ENCODE measurements at regions not wholly inside any gene's neighbourhood (a gene's known extent, or its start where the extent isn't known, plus 50 kb on each side); places are given as distances from the start of the nearest gene placed in this dataset.
"Not testable (repeated sequence)": the region's sequence is repeated elsewhere in the genome, so short reads cannot be mapped to it uniquely, and the experiment has no call there.

DNA sequence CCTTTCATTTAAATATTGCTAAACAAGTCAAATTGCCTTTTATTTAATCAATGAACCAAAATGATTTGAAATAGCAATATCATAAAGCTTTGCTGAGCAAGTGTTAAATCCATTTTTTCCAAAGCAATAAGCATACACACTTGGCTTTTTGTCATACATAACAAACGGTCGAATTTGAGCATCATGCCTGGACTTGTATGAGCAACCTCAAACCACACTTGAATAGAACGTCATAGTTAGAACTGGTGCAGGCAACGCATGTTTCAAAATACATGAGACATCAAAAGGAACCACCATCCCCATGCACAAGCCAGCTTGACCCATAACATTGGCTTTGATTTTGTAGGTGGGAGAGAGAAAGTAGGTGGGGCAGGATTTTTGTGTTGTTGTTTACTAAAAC lies 812.3 kb upstream of the FRG1 start:
- no peak for DNase-seq

DNA sequence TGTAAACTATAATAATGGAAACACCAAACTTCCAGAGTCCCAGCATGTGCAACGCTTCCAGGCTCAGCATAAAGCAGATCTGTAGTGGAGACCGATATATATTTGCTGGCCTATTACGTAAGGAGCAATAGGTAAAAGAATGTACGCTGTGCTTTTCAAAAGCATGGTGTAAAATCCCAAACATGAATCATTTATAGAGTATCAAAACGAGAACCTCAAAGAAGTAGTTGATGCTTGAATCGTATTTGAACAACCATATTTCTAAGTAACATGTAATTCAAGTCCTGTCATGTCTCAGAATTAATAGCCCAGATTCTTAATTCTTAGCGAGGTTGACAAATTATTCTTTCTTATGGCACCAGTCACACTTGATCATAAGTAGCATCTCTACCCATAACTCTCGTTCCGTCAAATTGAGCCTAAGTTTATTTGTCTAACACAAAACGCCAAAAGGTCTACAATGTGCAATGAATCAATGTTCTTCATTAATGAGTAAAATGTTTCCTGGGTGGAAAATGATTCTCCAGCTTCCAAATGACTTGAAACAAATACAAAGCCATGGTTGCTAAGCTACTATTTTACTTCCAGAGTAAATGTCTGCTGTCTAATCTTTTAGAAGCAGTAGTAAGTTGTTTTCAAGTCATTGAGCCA lies 811.5 kb upstream of the FRG1 start:
- no peak for DNase-seq

GRCh38 chr4:189131118-189131517 lies 809.6 kb upstream of the FRG1 start:
- DNase-seq: no peak

- DNase-seq: no peak
Observed at GRCh38 chr4:189136462-189136861, 804.2 kb upstream of the FRG1 start.

GRCh38 chr4:189143263-189143952 lies 797.3 kb upstream of the FRG1 start:
- DNase-seq: no peak

DNA sequence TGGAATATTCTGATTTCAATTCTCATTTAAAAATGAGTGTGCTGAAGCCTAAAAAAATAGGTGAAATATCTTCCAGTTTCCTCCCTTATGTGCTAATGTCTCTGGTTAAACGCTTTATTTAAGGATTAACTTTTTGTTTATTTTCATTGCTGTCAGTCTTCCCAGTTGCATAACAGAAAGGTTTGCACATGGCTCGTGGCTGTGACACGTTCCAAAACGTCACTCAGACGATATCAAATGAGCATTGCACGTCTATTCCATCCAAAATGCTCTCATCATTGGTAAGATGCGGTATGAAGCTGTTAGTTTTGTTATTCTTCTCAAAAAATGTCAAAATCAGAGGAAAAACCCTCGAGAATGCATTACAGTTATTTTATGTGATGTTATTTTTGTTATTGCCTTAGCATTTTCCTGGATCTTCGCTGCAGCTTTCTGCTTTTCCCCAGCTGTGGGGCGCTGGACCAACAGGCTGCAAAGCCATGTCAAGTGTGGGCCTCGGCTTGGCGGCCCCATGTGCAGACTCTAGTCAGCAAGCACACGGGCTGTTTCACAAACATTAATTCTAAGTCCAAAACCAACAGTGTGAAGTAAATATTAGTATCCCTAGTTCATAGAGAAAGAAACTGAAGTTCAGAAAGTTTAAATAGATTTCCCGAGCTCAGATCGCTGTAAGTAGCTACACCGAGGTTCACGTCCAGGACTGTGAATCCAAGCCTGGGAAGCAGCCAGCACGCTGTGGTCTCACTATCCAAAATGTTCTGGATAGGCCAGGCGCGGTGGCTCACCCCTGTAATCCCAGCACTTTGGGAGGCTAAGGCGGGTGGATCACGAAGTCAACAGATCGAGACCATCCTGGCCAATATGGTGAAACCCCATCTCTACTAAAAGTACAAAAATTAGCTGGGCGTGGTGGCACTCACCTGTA lies 793.4 kb upstream of the FRG1 start:
- no peak for DNase-seq

DNA sequence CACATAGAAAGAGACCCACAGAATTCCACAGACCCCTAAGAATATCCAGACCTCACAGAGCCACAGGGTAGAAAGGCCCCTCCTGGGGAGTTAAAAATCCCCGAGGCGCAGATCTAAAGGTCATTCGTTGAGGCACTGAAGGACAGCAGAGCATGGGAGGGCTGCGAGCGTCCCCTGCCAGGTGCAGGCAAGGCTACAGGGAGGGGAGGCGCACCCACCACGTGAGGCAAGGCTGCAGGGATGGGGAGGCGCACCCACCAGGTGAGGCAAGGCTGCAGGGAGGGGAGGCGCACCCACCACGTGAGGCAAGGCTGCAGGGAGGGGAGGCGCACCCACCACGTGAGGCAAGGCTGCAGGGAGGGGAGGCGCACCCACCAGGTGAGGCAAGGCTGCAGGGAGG lies 785.6 kb upstream of the FRG1 start:
- DNase-seq: not testable (repeated sequence)

DNA sequence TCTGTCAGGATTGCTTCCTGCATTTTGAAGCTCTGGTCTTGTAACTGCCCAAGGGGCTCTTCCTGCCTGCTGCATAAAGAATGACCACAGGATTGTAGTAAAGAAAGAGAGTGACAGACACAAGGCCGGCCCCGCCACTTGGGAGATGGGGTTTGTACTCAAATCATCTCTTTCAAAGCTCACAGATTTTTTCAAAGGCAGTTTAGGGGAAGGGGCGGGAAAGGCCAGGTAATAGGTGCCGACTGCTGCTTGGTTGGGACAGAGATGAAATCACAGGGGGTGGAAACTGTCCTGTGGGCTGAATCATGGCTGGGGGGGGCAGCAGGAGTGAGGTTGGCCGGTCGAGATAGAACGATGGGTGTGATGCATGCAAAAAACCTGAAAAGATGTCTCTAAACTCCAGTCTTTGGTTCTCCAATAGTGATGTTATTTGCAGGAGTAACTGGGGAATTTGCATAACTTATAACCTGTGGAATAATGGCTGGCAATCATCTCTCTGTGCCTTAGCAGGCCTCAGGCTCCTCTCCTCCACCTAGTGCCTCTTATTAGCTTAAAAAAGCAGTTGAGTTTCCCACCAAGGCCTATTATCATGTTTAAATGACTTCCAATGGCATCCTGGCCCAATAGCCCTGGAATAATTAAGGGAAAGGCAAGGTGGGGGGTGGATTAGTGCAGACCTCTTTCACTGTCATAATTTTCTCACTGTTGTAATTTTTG lies 778.4 kb upstream of the FRG1 start:
- DNase-seq: no peak

DNA sequence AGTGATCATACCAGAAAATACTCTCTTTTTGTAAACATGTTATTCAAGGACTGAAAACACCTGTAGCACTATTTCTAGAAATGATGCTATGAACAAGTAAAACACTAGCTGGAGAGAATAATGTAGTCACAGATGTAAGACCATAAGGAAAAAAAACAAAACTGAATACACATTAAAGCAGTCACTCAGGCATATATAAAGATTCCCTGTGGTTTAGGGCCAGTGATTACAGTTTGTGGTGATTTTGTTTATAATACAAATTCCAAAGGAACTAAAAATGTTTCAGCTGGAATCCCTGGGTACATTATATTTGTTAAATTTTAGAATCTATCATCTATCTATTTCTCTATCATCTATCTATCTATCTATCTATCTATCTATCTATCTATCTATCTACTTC lies 777.8 kb upstream of the FRG1 start:
- no peak for DNase-seq

DNA sequence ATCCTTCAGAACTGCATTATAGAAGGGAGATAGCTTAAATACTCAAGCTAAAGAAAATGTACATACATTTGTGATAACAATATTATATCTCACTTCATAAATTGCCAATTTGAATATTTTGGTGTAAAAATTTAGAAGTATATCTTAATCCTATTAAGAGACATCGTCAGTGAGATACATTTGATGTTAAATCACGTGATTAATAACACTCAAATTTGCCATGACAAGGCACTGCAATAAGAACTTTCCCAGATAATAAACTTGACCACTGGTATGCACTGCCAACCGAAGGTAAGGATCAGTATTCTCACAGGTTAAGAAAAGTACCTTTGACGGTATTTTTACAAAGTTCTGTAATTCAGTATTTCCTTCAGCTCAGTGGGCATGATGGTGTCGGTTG lies 764.7 kb upstream of the FRG1 start:
- no peak for DNase-seq

- no peak for DNase-seq
Observed at GRCh38 chr4:189177130-189177529, 763.5 kb upstream of the FRG1 start.

GRCh38 chr4:189178125-189178746 lies 762.4 kb upstream of the FRG1 start:
- DNase-seq: no peak

GRCh38 chr4:189185810-189186432 lies 754.8 kb upstream of the FRG1 start:
- DNase-seq: no peak

- no peak for DNase-seq
Observed at GRCh38 chr4:189187531-189188052, 753.1 kb upstream of the FRG1 start.

DNA sequence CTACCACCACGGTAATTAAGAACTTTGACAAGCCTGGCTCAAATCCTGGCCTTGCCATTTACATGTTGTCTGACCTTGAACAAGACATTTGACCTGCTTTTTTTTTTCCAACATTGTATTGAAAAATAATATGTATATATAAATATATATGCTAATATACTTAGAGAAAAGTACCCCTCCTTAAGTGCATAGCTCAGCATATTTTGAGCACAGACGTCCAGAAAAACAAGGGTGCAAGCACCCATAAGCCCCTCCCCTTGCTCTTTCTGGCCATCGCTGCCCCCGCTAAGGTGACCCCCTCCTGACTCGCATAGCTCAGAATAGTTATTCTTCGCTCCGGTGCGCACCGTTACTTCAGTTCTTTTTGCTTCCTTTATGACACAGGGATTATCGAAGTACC lies 742.0 kb upstream of the FRG1 start:
- DNase-seq: no peak

DNA sequence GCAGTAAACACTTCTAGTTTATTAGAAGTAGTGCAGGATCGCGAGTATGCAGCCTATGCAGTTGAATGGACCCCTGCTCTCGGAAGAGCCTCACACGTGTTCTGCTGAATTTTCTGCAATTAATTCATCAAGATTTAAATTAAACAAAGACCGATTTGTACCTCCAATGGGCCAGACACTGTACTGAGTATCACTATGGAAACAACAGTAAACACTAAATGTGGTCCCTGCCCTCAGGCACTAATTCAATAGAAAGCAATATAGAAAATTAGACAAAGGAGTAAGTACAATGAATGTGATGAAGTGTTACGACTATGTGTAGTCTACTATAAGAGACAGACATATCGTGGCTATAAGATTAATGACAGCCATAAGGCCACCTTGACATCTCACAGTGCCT lies 740.3 kb upstream of the FRG1 start:
- no peak for DNase-seq

- no peak for DNase-seq
Observed at GRCh38 chr4:189202182-189202868, 738.3 kb upstream of the FRG1 start.

GRCh38 chr4:189202869-189203271 lies 737.8 kb upstream of the FRG1 start:
- DNase-seq: no peak

DNA sequence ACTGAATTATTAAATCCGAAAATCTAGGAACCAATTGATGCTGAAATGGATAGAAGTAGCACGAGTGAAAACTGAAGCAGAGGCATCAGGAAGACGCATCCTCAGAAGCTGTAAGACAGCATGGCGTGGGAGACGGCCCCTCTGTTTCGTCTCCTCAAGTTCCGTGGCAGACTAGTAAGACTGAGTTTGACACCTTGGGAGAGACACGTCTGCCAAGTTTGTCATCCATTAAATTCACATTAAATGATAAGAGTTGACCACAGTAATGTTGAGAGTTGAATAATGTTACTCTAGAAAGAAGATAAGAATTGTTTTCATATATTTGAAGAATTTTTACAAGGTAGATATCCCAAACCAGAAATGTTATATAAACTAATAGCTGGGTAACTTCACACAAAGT lies 736.1 kb upstream of the FRG1 start:
- DNase-seq: no peak

DNA sequence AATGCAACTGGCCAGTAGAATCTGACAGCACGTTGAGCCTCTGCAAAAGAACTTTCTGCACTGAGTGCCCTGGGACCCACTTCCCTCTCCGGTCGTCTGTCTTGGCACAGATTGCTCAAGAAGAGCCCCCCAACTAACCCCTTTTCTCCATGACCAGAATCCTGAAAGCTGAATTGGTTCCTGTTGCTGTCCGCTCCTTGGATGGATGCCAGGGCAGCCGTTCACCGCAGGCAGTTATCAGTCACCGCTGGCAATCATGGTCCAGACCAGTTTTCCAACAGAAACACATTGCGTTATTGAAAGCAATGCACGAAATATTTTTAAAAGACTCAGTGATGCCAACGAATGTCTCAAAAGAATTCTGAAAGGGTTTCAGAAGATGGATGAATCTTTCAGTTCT lies 733.7 kb upstream of the FRG1 start:
- DNase-seq: no peak

- no peak for DNase-seq
Observed at GRCh38 chr4:189207872-189208271, 732.8 kb upstream of the FRG1 start.
